ENCODE measurements at regions not wholly inside any gene's neighbourhood (a gene's known extent, or its start where the extent isn't known, plus 50 kb on each side); places are given as distances from the start of the nearest gene placed in this dataset.

DNA sequence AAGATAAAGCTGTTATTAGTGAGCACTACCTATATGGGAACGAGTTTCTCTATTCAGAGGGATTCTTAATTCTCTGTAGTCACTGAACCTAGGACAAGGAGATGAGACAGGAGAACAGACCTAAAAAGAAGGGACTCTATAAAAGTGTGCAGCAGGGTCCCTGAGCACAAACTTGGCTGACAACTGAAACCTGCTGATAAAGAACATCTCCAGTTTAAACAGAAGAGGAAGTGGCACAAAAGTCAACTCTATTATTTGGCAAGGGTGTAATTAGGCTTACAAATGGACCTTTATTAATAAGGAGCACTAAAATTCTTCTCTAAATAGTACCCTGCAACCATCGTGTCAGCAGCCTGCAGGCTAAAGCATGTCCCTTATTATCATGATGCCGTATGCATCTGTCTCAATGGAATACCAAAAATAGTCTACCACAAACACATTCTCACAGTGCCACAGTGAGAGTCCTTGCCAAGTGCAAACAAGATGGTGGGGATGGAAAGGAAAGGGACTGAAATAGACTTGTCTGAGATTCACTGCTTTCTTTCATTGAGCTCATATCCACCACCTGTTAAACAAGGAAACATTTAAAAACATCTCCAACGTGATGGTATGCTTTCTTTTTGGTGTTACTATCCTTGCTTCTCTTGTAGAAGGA, 260.2 kb downstream of the INSIG2 start:
- TF ChIP-seq, protein P1, sequence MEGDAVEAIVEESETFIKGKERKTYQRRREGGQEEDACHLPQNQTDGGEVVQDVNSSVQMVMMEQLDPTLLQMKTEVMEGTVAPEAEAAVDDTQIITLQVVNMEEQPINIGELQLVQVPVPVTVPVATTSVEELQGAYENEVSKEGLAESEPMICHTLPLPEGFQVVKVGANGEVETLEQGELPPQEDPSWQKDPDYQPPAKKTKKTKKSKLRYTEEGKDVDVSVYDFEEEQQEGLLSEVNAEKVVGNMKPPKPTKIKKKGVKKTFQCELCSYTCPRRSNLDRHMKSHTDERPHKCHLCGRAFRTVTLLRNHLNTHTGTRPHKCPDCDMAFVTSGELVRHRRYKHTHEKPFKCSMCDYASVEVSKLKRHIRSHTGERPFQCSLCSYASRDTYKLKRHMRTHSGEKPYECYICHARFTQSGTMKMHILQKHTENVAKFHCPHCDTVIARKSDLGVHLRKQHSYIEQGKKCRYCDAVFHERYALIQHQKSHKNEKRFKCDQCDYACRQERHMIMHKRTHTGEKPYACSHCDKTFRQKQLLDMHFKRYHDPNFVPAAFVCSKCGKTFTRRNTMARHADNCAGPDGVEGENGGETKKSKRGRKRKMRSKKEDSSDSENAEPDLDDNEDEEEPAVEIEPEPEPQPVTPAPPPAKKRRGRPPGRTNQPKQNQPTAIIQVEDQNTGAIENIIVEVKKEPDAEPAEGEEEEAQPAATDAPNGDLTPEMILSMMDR (IDR thresholded peaks at IDR 0.05) = no peak
- TF ChIP-seq EP300 (IDR thresholded peaks at IDR 0.05) (no peak), POLR2A (IDR thresholded peaks at IDR 0.05) (no peak)
- no peak overlapping the region for H3K27ac ChIP-seq
- 67 to 75% (median 67%) methylated on average over 4 of the region's 4 CpGs for WGBS, 3 donors
- no peaks in the 10 kb centered on the region for H3K9me3 ChIP-seq
- H3K4me3 ChIP-seq = no peak overlapping the region
- no peaks in the 10 kb centered on the region for H3K27me3 ChIP-seq
- H3K4me1 ChIP-seq (ENCODE audit: insufficient read depth) = no peaks in the 10 kb centered on the region
- intact Hi-C loops (cut with DNase I) = no loop called here
- H3K36me3 ChIP-seq = no peaks in the 10 kb centered on the region
- DNase-seq = no peak

DNA sequence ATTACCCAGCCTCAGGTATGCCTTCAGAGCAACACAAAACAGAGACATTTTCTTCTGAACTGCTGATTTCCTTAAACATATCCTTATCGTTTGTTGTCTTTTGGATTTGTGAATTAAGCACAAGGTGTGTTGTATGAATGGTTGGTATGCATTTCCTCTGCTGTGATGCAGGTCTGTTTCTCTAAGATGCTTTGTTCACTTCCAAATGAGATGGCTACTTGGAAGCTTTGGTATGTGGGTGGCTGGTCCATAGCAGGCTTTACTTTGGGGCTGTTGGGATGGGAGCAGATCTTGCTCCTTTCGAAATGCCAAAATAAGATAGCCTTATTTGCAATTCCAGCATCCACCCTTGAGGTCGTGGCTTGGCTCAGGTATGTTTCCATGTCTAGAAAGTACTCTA, 257.2 kb downstream of the INSIG2 start:
- no peak overlapping the region for H3K4me3 ChIP-seq
- H3K4me1 ChIP-seq (ENCODE audit: insufficient read depth) = no peaks in the 10 kb centered on the region
- TF ChIP-seq, protein P1 (IDR thresholded peaks at IDR 0.05) = no peak
- TF ChIP-seq POLR2A (IDR thresholded peaks at IDR 0.05) = no peak
- TF ChIP-seq EP300 (IDR thresholded peaks at IDR 0.05) = no peak
- H3K27me3 ChIP-seq = no peaks in the 10 kb centered on the region
- no peak for DNase-seq
- H3K36me3 ChIP-seq = no peaks in the 10 kb centered on the region
- no peak overlapping the region for H3K27ac ChIP-seq
- intact Hi-C loops (cut with DNase I) = no loop called here
- H3K9me3 ChIP-seq = no peaks in the 10 kb centered on the region
- WGBS, 3 donors = 64 to 74% (median 67%) methylated on average over 3 of the region's 3 CpGs

DNA sequence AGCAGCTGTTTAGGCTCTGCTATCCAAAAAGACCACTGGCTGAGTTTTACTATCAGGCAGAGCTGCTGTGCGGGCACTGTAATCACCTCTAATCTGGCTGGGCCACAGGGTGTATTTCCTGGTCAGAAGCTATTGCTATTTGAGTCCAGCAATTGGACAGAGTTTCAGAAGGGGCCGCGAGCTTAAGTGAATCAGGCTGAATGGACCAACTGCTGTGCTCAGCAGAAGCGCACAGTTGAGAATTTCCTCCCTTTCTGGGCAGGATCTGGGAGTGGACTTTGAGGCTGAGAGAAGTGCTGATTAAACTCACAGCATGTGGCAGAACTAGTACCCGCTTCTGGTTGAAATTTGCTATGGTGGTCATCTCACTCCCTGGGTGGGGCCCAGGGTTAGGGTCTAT, 251.8 kb downstream of the INSIG2 start:
- H3K4me3 ChIP-seq = no peak overlapping the region
- H3K36me3 ChIP-seq = no peaks in the 10 kb centered on the region
- no peaks in the 10 kb centered on the region for H3K9me3 ChIP-seq
- H3K27me3 ChIP-seq = no peaks in the 10 kb centered on the region
- WGBS, 3 donors = 77 to 96% (median 82%) methylated on average over 5 of the region's 5 CpGs
- no peak for TF ChIP-seq EP300 (IDR thresholded peaks at IDR 0.05)
- TF ChIP-seq, protein P1 (IDR thresholded peaks at IDR 0.05) = no peak
- no peak for TF ChIP-seq POLR2A (IDR thresholded peaks at IDR 0.05)
- intact Hi-C loops (cut with DNase I) = no loop called here
- no peaks in the 10 kb centered on the region for H3K4me1 ChIP-seq (ENCODE audit: insufficient read depth)
- no peak for DNase-seq
- H3K27ac ChIP-seq = no peak overlapping the region

DNA sequence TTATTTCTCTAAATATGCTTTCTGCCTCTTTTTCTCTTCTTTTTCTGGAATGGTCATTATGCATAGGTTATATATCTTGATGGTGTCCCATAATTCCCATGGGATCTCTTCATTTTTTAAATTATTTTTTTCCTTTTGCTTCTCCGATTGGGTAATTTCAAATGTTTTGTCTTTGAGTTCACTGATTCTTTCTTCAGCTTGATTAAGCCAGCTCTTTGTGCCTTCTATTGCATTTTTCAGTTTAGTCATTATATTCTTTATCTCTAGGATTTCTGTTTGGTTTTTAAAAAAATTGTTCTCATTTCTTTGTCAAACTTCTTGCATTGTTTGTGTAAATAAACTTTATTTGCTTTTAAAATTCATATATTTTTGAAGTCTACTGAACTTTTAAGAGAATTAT, 251.1 kb downstream of the INSIG2 start:
- intact Hi-C loops (cut with DNase I) = no loop called here
- DNase-seq = no peak
- WGBS, 3 donors = 91 to 93% (median 93%) methylated on average over 1 of the region's 1 CpG

More for the DNA sequence above, 251.1 kb downstream of the INSIG2 start:
- Histone ChIP-seq H3K27me3 (no peaks in the 10 kb centered on the region), H3K9me3 (no peaks in the 10 kb centered on the region), H3K36me3 (no peaks in the 10 kb centered on the region), H3K4me1 (ENCODE audit: insufficient read depth) (no peaks in the 10 kb centered on the region), H3K4me3 (no peak overlapping the region), H3K27ac (no peak overlapping the region)
- TF ChIP-seq EP300 (IDR thresholded peaks at IDR 0.05) (no peak), POLR2A (IDR thresholded peaks at IDR 0.05) (no peak)
- TF ChIP-seq, protein P1 (IDR thresholded peaks at IDR 0.05) = no peak

All from ovary (tissue), 7 donors.